ENCODE measurements at regions not wholly inside any gene's neighbourhood (a gene's known extent, or its start where the extent isn't known, plus 50 kb on each side); places are given as distances from the start of the nearest gene placed in this dataset.

- H3K9ac ChIP-seq, result no peak overlapping the region
- H3K27me3 ChIP-seq (ENCODE audit: insufficient read depth), result no peaks in the 10 kb centered on the region
- H3K79me2 ChIP-seq (ENCODE audit: insufficient read depth), result no peaks in the 10 kb centered on the region
- H3K4me2 ChIP-seq, result no peak overlapping the region
- POLR2A ChIA-PET, result no interaction called here
- H3K4me1 ChIP-seq (ENCODE audit: control insufficient read depth in 1 of 2, insufficient read depth in 2 of 2, low read depth in 1 of 2, low read length in 1 of 2), result no peaks in the 10 kb centered on the region
- no peak overlapping the region for H3K4me3 ChIP-seq (ENCODE audit: low read depth in 2 of 2, low read length in 1 of 2)
- no peaks in the 10 kb centered on the region for H3F3A ChIP-seq (replicated peaks; ENCODE audit: insufficient read depth)
- no peaks in the 10 kb centered on the region for H4K20me1 ChIP-seq (ENCODE audit: insufficient read depth)
- 0 out of 2 replicates have a peak, but pooled peaks cover 2% of the 10 kb centered on the region for H3K9me2 ChIP-seq
- H2AFZ ChIP-seq (ENCODE audit: low read depth), result no peak overlapping the region
- TF ChIP-seq POLR2AphosphoS5 (IDR thresholded peaks at IDR 0.05; ENCODE audit: low read depth, low read length) (no peak), GATA2 (CRISPR knock-in tag; IDR thresholded peaks at IDR 0.05) (no peak), MEF2A (IDR thresholded peaks at IDR 0.05; ENCODE audit: borderline replicate concordance, low read depth) (no peak), NFIC (IDR thresholded peaks at IDR 0.05; ENCODE audit: borderline replicate concordance) (no peak), FOXJ3 (CRISPR knock-in tag; IDR thresholded peaks at IDR 0.05) (no peak), CHD2 (IDR thresholded peaks at IDR 0.05; ENCODE audit: low read length, partially characterized antibody) (no peak), PBX3 (IDR thresholded peaks at IDR 0.05) (no peak), RCOR1 (IDR thresholded peaks at IDR 0.05; ENCODE audit: low read length) (no peak), IRF3 (IDR thresholded peaks at IDR 0.05; ENCODE audit: low read depth, low read length) (no peak), USF2 (IDR thresholded peaks at IDR 0.05; ENCODE audit: borderline replicate concordance, low read depth, low read length) (no peak), SIN3A (IDR thresholded peaks at IDR 0.05; ENCODE audit: borderline replicate concordance, low read depth, low read length) (no peak), CTCF (IDR thresholded peaks at IDR 0.05) (no peak), NRF1 (IDR thresholded peaks at IDR 0.05; ENCODE audit: low read depth, low read length) (no peak), FOXM1 (IDR thresholded peaks at IDR 0.05; ENCODE audit: low read depth) (no peak), TAF1 (IDR thresholded peaks at IDR 0.05; ENCODE audit: borderline replicate concordance, low read depth, low read length) (no peak), FOSL2 (IDR thresholded peaks at IDR 0.05; ENCODE audit: borderline replicate concordance, low read depth) (no peak), TEAD4 (IDR thresholded peaks at IDR 0.05; ENCODE audit: borderline replicate concordance, insufficient read depth) (no peak), EP300 (IDR thresholded peaks at IDR 0.05; ENCODE audit: borderline replicate concordance in 1 of 2, low read depth in 1 of 2, low read length in 1 of 2) (no peak)
- CTCF ChIA-PET, result no interaction called here
- H3K27ac ChIP-seq (ENCODE audit: low read depth in 2 of 2, low read length in 1 of 2), result no peak overlapping the region
- no peak for DNase-seq
- H3K9me3 ChIP-seq, result no peaks in the 10 kb centered on the region
- no peaks in the 10 kb centered on the region for H3K36me3 ChIP-seq (replicated peaks in 1 of 2; ENCODE audit: control insufficient read depth in 1 of 2, insufficient read depth in 2 of 2, low read length in 1 of 2)
Observed at GRCh38 chr3:175914785-175915184, 1055.7 kb downstream of the NAALADL2 start.

Data from SK-N-SH (cell line).